Smooth muscle cell (in vitro differentiated cells): ENCODE measurements at regions not wholly inside any gene's neighbourhood (a gene's known extent, or its start where the extent isn't known, plus 50 kb on each side); places are given as distances from the start of the nearest gene placed in this dataset.

Source experiments
- DNase-seq: peaks from one replicate; lab custom pipeline; 2025; ENCODE audit not compliant: unreplicated experiment; lab: John Stamatoyannopoulos, UW
- H2AFZ ChIP-seq: fragments of 200-600 bp; sonication (generic); 2 replicates; pipeline ENCODE4 v1.6.0; 2016; ENCODE audit warnings: antibody characterized with exemption, low read depth, mild to moderate bottlenecking
- H3F3A ChIP-seq: fragments of 200-600 bp; sonication (generic); 2 replicates; pipeline ENCODE4 v1.6.0; 2017; ENCODE audit warnings: antibody characterized with exemption, low read depth
- H3K27ac ChIP-seq: fragments of 200-600 bp; sonication (generic); 2 replicates; pipeline ENCODE4 v1.5.1; 2016; ENCODE audit warnings: low read depth, mild to moderate bottlenecking
- H3K27me3 ChIP-seq: fragments of 200-600 bp; sonication (generic); 2 replicates; pipeline ENCODE4 v1.6.1; 2016; ENCODE audit warnings: low read depth, mild to moderate bottlenecking
- H3K36me3 ChIP-seq: fragments of 200-600 bp; sonication (generic); 2 replicates; pipeline ENCODE4 v1.5.1; 2016; ENCODE audit warnings: low read depth
- H3K4me1 ChIP-seq: fragments of 200-600 bp; sonication (generic); 2 replicates; pipeline ENCODE4 v1.5.1; 2016; ENCODE audit warnings: low read depth
- H3K4me2 ChIP-seq: fragments of 200-600 bp; sonication (generic); 2 replicates; pipeline ENCODE4 v1.6.0; 2016; ENCODE audit warnings: mild to moderate bottlenecking
- H3K4me3 ChIP-seq: fragments of 200-600 bp; sonication (generic); 2 replicates; pipeline ENCODE4 v1.5.1; 2016; ENCODE audit warnings: mild to moderate bottlenecking
- H3K79me2 ChIP-seq: fragments of 200-600 bp; sonication (generic); 2 replicates; pipeline ENCODE4 v1.6.0; 2016; ENCODE audit warnings: low read depth, mild to moderate bottlenecking
- H3K9ac ChIP-seq: fragments of 200-600 bp; sonication (generic); 2 replicates; pipeline ENCODE4 v1.6.0; 2016; ENCODE audit warnings: low read depth
- H3K9me3 ChIP-seq: fragments of 200-600 bp; sonication (generic); replicated peaks from 2 replicates; pipeline ENCODE4 v1.5.1; 2016; ENCODE audit warnings: low read depth
- H4K20me1 ChIP-seq: fragments of 200-600 bp; sonication (generic); 2 replicates; pipeline ENCODE4 v1.6.0; 2016; ENCODE audit warnings: low read depth
- CTCF ChIP-seq: fragments of 200-600 bp; sonication (generic); IDR thresholded peaks from 2 replicates; pipeline ENCODE4 v1.5.1; 2017; ENCODE audit warnings: borderline replicate concordance, mild to moderate bottlenecking, antibody characterized with exemption; ENCODE audit not compliant: insufficient read depth, poor library complexity, severe bottlenecking
- WGBS: methylation state at CpG from one replicate; pipeline ENCODE4 v1.1.7; 2016; ENCODE audit warnings: low lambda C conversion rate; 5-methylcytosine and 5-hydroxymethylcytosine counted together

- H3K27me3 ChIP-seq, result no peaks in the 10 kb centered on the region
- H2AFZ ChIP-seq, result no peak overlapping the region
- no peak overlapping the region for H3K4me3 ChIP-seq
- no peak overlapping the region for H3K27ac ChIP-seq
- H3K79me2 ChIP-seq, result no peaks in the 10 kb centered on the region
- WGBS, result 53% methylated on average over 1 of the region's 1 CpG
- H3F3A ChIP-seq, result no peaks in the 10 kb centered on the region
- no peaks in the 10 kb centered on the region for H4K20me1 ChIP-seq
- no peak for TF ChIP-seq CTCF
- H3K36me3 ChIP-seq, result no peaks in the 10 kb centered on the region
- no peaks in the 10 kb centered on the region for H3K9me3 ChIP-seq
- H3K4me1 ChIP-seq, result no peaks in the 10 kb centered on the region
- no peak for DNase-seq
- H3K9ac ChIP-seq, result no peak overlapping the region
- H3K4me2 ChIP-seq, result no peak overlapping the region
Observed at GRCh38 chr3:67083277-67083676, 85.2 kb downstream of the KBTBD8 start.

GRCh38 chr3:67087788-67088187 is 89.7 kb downstream of the KBTBD8 start:
- no peak for DNase-seq
- no peaks in the 10 kb centered on the region for H3F3A ChIP-seq
- H3K27me3 ChIP-seq, result no peaks in the 10 kb centered on the region
- no peak for TF ChIP-seq CTCF
- H3K4me3 ChIP-seq, result no peak overlapping the region
- no peaks in the 10 kb centered on the region for H3K9me3 ChIP-seq
- H2AFZ ChIP-seq, result no peak overlapping the region
- no peak overlapping the region for H3K9ac ChIP-seq
- WGBS, result 100% methylated on average over 1 of the region's 1 CpG
- no peak overlapping the region for H3K4me2 ChIP-seq
- no peaks in the 10 kb centered on the region for H4K20me1 ChIP-seq
- no peaks in the 10 kb centered on the region for H3K36me3 ChIP-seq
- no peak overlapping the region for H3K27ac ChIP-seq
- H3K79me2 ChIP-seq, result no peaks in the 10 kb centered on the region
- no peaks in the 10 kb centered on the region for H3K4me1 ChIP-seq

GRCh38 chr3:67090474-67090873 is 92.4 kb downstream of the KBTBD8 start:
- H3K27ac ChIP-seq, result peak overlapping the region; percentile 4
- no peak overlapping the region for H3K9ac ChIP-seq
- peaks cover 1% of the 10 kb centered on the region for H3F3A ChIP-seq
- H3K27me3 ChIP-seq, result no peaks in the 10 kb centered on the region
- H3K79me2 ChIP-seq, result no peaks in the 10 kb centered on the region
- TF ChIP-seq CTCF, result no peak
- H3K4me3 ChIP-seq, result no peak overlapping the region
- H2AFZ ChIP-seq, result no peak overlapping the region
- peak overlapping the region; percentile 2 for H3K4me2 ChIP-seq
- no peak for DNase-seq
- H3K4me1 ChIP-seq, result no peaks in the 10 kb centered on the region
- H3K36me3 ChIP-seq, result no peaks in the 10 kb centered on the region
- no peaks in the 10 kb centered on the region for H3K9me3 ChIP-seq
- no peaks in the 10 kb centered on the region for H4K20me1 ChIP-seq

DNA sequence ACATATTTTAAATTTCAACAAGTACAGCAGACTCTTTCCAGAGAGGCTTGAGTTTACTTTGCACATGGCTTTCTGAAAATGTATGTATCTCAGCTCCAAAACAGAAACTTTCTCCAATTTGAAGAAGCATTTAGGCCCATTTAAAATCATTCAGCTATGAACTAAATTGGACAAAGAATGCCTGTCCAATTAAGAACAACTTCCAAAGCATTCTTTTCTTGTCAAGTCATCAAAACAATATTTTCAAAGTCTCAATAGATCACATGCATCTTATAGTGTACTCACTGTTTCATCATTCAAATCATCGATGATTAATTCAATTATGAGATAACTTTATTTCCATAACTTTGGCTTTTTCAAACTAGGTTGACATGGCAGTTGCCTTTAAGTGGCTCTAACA is 95.2 kb downstream of the KBTBD8 start:
- peaks cover 10% of the 10 kb centered on the region for H3F3A ChIP-seq
- no peaks in the 10 kb centered on the region for H3K36me3 ChIP-seq
- no peak for DNase-seq
- H2AFZ ChIP-seq, result no peak overlapping the region
- H3K79me2 ChIP-seq, result no peaks in the 10 kb centered on the region
- no peaks in the 10 kb centered on the region for H3K27me3 ChIP-seq
- H3K27ac ChIP-seq, result peak overlapping the region; percentile 0
- no peak overlapping the region for H3K4me2 ChIP-seq
- H4K20me1 ChIP-seq, result no peaks in the 10 kb centered on the region
- H3K9me3 ChIP-seq, result no peaks in the 10 kb centered on the region
- 93% methylated on average over 1 of the region's 1 CpG for WGBS
- TF ChIP-seq CTCF, result no peak
- no peak overlapping the region for H3K4me3 ChIP-seq
- no peaks in the 10 kb centered on the region for H3K4me1 ChIP-seq
- H3K9ac ChIP-seq, result no peak overlapping the region
